Inferior parietal cortex (tissue), 1 donor: ENCODE measurements at regions not wholly inside any gene's neighbourhood (a gene's known extent, or its start where the extent isn't known, plus 50 kb on each side); places are given as distances from the start of the nearest gene placed in this dataset.
"Not testable (repeated sequence)": the region's sequence is repeated elsewhere in the genome, so short reads cannot be mapped to it uniquely, and the experiment has no call there.

Source experiments
- DNase-seq: peaks from one replicate; pipeline ENCODE4 v3.0.0-alpha.2; 2016; ENCODE audit errors: extremely low spot score

- DNase-seq: no peak
These were observed 158.8 kb downstream of the IL20RB start for GRCh38 chr3:137116619-137117018.

GRCh38 chr3:137121704-137122314 is 164.0 kb downstream of the IL20RB start:
- DNase-seq: no peak

- no peak for DNase-seq
These were observed 173.3 kb downstream of the IL20RB start for GRCh38 chr3:137131081-137131480.

- no peak for DNase-seq
These were observed 176.6 kb downstream of the IL20RB start for GRCh38 chr3:137134431-137134830.

- DNase-seq: no peak
These were observed 190.6 kb downstream of the IL20RB start for GRCh38 chr3:137148406-137148805.

- no peak for DNase-seq
These were observed 191.1 kb downstream of the IL20RB start for GRCh38 chr3:137148917-137149316.

GRCh38 chr3:137150825-137151224 is 193.0 kb downstream of the IL20RB start:
- DNase-seq: no peak

GRCh38 chr3:137153046-137153445 is 195.3 kb downstream of the IL20RB start:
- not testable (repeated sequence) for DNase-seq

- DNase-seq: no peak
These were observed 205.6 kb downstream of the IL20RB start for GRCh38 chr3:137163241-137163871.

GRCh38 chr3:137163958-137164357 is 206.2 kb downstream of the IL20RB start:
- no peak for DNase-seq

GRCh38 chr3:137165117-137165806 is 207.5 kb downstream of the IL20RB start:
- DNase-seq: no peak

- DNase-seq: no peak
These were observed 214.2 kb downstream of the IL20RB start for GRCh38 chr3:137171834-137172603.

GRCh38 chr3:137172728-137173127 is 214.9 kb downstream of the IL20RB start:
- no peak for DNase-seq

GRCh38 chr3:137174514-137174913 is 216.7 kb downstream of the IL20RB start:
- no peak for DNase-seq

GRCh38 chr3:137180220-137180619 is 222.4 kb downstream of the IL20RB start:
- DNase-seq: no peak

GRCh38 chr3:137191133-137191923 is 233.5 kb downstream of the IL20RB start:
- DNase-seq: no peak

GRCh38 chr3:137191951-137192350 is 234.2 kb downstream of the IL20RB start:
- no peak for DNase-seq

GRCh38 chr3:137194301-137194700 is 236.5 kb downstream of the IL20RB start:
- DNase-seq: no peak

- not testable (repeated sequence) for DNase-seq
These were observed 240.6 kb downstream of the IL20RB start for GRCh38 chr3:137198374-137198773.

- no peak for DNase-seq
These were observed 241.9 kb downstream of the IL20RB start for GRCh38 chr3:137199678-137200077.

- DNase-seq: no peak
These were observed 243.3 kb downstream of the IL20RB start for GRCh38 chr3:137201066-137201465.

GRCh38 chr3:137202941-137203340 is 245.2 kb downstream of the IL20RB start:
- DNase-seq: no peak
